ENCODE measurements at regions not wholly inside any gene's neighbourhood (a gene's known extent, or its start where the extent isn't known, plus 50 kb on each side); places are given as distances from the start of the nearest gene placed in this dataset.
"Not testable (repeated sequence)": the region's sequence is repeated elsewhere in the genome, so short reads cannot be mapped to it uniquely, and the experiment has no call there.

- no peaks in the 10 kb centered on the region for H3K4me1 Mint-ChIP-seq (ENCODE audit: unreplicated experiment)
- peaks cover 8% of the 10 kb centered on the region for H3K9me3 Mint-ChIP-seq (ENCODE audit: unreplicated experiment)
- no peak overlapping the region for H3K4me3 Mint-ChIP-seq (ENCODE audit: unreplicated experiment)
- TF ChIP-seq CTCF (IDR thresholded peaks at IDR 0.05; ENCODE audit: unreplicated experiment), result no peak
- peaks cover 10% of the 10 kb centered on the region for H3K36me3 Mint-ChIP-seq (ENCODE audit: low read depth, unreplicated experiment)
- no peak overlapping the region for H3K27ac Mint-ChIP-seq (ENCODE audit: unreplicated experiment)
- DNase-seq (ENCODE audit: low spot score), result no peak
- peaks cover 1% of the 10 kb centered on the region for H3K27me3 Mint-ChIP-seq (ENCODE audit: unreplicated experiment)
Observed at GRCh38 chr2:153589586-153589985, 111.0 kb upstream of the RPRM start.

DNA sequence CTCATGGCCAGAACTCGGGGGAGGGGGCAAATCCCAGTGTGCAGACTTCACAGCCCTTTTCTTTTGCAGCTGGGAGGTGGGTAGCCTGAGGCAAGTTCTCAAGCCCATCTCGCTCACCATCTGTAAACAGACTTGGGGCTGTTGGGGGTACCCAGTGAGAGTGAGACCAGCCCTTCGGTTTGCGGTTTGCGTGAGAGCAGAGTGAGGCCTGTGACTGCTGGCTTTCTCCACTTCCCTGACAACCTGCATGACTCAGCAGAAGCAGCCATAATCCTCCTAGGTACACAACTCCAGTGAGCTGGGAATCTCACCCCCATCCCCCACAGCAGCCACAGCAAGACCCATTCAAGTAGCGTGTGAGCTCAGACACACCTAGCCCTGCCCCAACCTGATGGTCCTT is 114.5 kb upstream of the RPRM start:
- H3K4me1 Mint-ChIP-seq (ENCODE audit: unreplicated experiment); H3K4me3 Mint-ChIP-seq (ENCODE audit: unreplicated experiment); H3K9me3 Mint-ChIP-seq (ENCODE audit: unreplicated experiment); H3K27ac Mint-ChIP-seq (ENCODE audit: unreplicated experiment); H3K36me3 Mint-ChIP-seq (ENCODE audit: low read depth, unreplicated experiment); DNase-seq (ENCODE audit: low spot score); H3K27me3 Mint-ChIP-seq (ENCODE audit: unreplicated experiment): not testable (repeated sequence)

GRCh38 chr2:153595939-153596338 is 117.4 kb upstream of the RPRM start:
- peaks cover 3% of the 10 kb centered on the region for H3K36me3 Mint-ChIP-seq (ENCODE audit: low read depth, unreplicated experiment)
- no peak overlapping the region for H3K4me3 Mint-ChIP-seq (ENCODE audit: unreplicated experiment)
- TF ChIP-seq CTCF (IDR thresholded peaks at IDR 0.05; ENCODE audit: unreplicated experiment), result no peak
- H3K27ac Mint-ChIP-seq (ENCODE audit: unreplicated experiment), result no peak overlapping the region
- no peaks in the 10 kb centered on the region for H3K4me1 Mint-ChIP-seq (ENCODE audit: unreplicated experiment)
- DNase-seq (ENCODE audit: low spot score), result no peak
- no peaks in the 10 kb centered on the region for H3K9me3 Mint-ChIP-seq (ENCODE audit: unreplicated experiment)
- H3K27me3 Mint-ChIP-seq (ENCODE audit: unreplicated experiment), result no peaks in the 10 kb centered on the region

- no peak for TF ChIP-seq CTCF (IDR thresholded peaks at IDR 0.05; ENCODE audit: unreplicated experiment)
- Mint-ChIP-seq H3K4me3 (ENCODE audit: unreplicated experiment) (no peak overlapping the region), H3K27me3 (ENCODE audit: unreplicated experiment) (no peaks in the 10 kb centered on the region), H3K4me1 (ENCODE audit: unreplicated experiment) (no peaks in the 10 kb centered on the region), H3K27ac (ENCODE audit: unreplicated experiment) (no peak overlapping the region), H3K9me3 (ENCODE audit: unreplicated experiment) (no peaks in the 10 kb centered on the region), H3K36me3 (ENCODE audit: low read depth, unreplicated experiment) (no peaks in the 10 kb centered on the region)
- DNase-seq (ENCODE audit: low spot score), result no peak
Observed at GRCh38 chr2:153601812-153602211, 123.2 kb upstream of the RPRM start.

DNA sequence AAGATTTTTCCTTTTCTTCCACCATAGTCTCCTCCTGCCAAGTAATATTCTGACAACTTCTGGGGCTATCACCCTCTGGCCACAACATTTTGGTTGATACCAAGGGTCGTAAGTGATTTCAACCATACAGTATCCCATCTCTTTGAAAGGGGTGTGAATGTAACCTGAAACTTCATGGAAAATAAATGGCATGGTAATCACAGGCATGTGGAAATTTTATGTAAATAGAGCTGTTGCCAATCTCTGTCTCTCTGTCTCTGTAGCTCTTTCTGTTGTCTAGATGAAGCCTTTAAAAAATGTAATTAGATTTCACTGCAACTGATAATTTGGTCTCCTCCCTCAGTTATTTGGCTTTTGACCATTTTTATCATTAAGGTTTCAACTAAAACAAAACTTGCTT is 125.6 kb upstream of the RPRM start:
- H3K27ac Mint-ChIP-seq (ENCODE audit: unreplicated experiment), result no peak overlapping the region
- no peak for TF ChIP-seq CTCF (IDR thresholded peaks at IDR 0.05; ENCODE audit: unreplicated experiment)

DNA sequence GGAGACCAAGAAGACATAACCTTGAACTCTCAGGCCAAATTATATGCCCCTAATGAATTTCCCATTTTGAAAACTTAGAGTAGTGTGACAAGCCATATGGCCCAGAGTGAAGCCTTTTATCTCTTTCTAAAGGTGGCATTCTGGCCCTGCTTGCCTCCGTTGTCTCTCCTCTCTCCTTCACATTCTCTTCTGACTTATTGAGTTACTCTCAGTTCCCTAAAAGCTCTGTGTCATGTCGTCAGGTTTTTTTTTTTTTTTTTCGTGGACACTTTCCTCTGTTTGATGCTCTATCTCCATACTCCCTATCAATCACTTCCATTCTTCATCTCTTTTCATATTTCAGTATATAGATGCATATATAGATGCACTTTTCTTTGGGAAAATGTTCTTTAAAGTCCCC is 128.1 kb upstream of the RPRM start:
- Mint-ChIP-seq H3K4me1 (ENCODE audit: unreplicated experiment) (no peaks in the 10 kb centered on the region), H3K36me3 (ENCODE audit: low read depth, unreplicated experiment) (no peaks in the 10 kb centered on the region), H3K27me3 (ENCODE audit: unreplicated experiment) (no peaks in the 10 kb centered on the region), H3K27ac (ENCODE audit: unreplicated experiment) (no peak overlapping the region), H3K9me3 (ENCODE audit: unreplicated experiment) (no peaks in the 10 kb centered on the region), H3K4me3 (ENCODE audit: unreplicated experiment) (no peak overlapping the region)
- no peak for TF ChIP-seq CTCF (IDR thresholded peaks at IDR 0.05; ENCODE audit: unreplicated experiment)
- DNase-seq (ENCODE audit: low spot score), result no peak

More for the DNA sequence above, 125.6 kb upstream of the RPRM start:
- Mint-ChIP-seq H3K4me3 (ENCODE audit: unreplicated experiment) (no peak overlapping the region), H3K27me3 (ENCODE audit: unreplicated experiment) (no peaks in the 10 kb centered on the region), H3K36me3 (ENCODE audit: low read depth, unreplicated experiment) (no peaks in the 10 kb centered on the region), H3K4me1 (ENCODE audit: unreplicated experiment) (no peaks in the 10 kb centered on the region), H3K9me3 (ENCODE audit: unreplicated experiment) (no peaks in the 10 kb centered on the region)
- no peak for DNase-seq (ENCODE audit: low spot score)
